ENCODE measurements at regions not wholly inside any gene's neighbourhood (a gene's known extent, or its start where the extent isn't known, plus 50 kb on each side); places are given as distances from the start of the nearest gene placed in this dataset.
"Not testable (repeated sequence)": the region's sequence is repeated elsewhere in the genome, so short reads cannot be mapped to it uniquely, and the experiment has no call there.

- DNase-seq = peak; percentile 28
- WGBS = 41% methylated on average over 8 of the region's 10 CpGs
- H2BK5ac ChIP-seq (ENCODE audit: low read depth, low read length, poor library complexity, severe bottlenecking) = no peak overlapping the region
Measured at GRCh38 chr15:81888748-81889484, 156.9 kb downstream of the MEX3B start.

GRCh38 chr15:81887912-81888311 is 157.9 kb downstream of the MEX3B start:
- no peak overlapping the region for H3K27ac ChIP-seq (ENCODE audit: low read length, poor library complexity, severe bottlenecking)
- 100% methylated on average over 1 of the region's 2 CpGs for WGBS

More at GRCh38 chr15:81888748-81889484, 156.9 kb downstream of the MEX3B start:
- Histone ChIP-seq H3K14ac (ENCODE audit: low read length in 2 of 2) (no peak overlapping the region), H3K23ac (ENCODE audit: low read length in 2 of 2) (no peak overlapping the region), H3K4me1 (ENCODE audit: control insufficient read depth, insufficient read depth, low read depth, low read length) (peaks cover 1% of the 10 kb centered on the region), H3K9me3 (ENCODE audit: control insufficient read depth, low read length) (no peaks in the 10 kb centered on the region), H3K79me1 (replicated peaks; ENCODE audit: low read length, poor library complexity, severe bottlenecking) (no peaks in the 10 kb centered on the region), H2BK12ac (ENCODE audit: low read length in 2 of 2) (no peak overlapping the region), H4K8ac (ENCODE audit: low read length) (no peak overlapping the region), H3K27ac (ENCODE audit: low read length, poor library complexity, severe bottlenecking) (no peak overlapping the region), H3K9ac (ENCODE audit: low read length) (no peak overlapping the region), H3K36me3 (ENCODE audit: control insufficient read depth in 1 of 2, insufficient read depth in 2 of 2, low read depth in 1 of 2, low read length in 2 of 2) (no peaks in the 10 kb centered on the region), H2AFZ (ENCODE audit: low read depth, low read length) (no peak overlapping the region), H3K27me3 (ENCODE audit: control insufficient read depth in 1 of 2, insufficient read depth in 1 of 2, low read length in 2 of 2) (no peaks in the 10 kb centered on the region), H3K18ac (ENCODE audit: low read depth in 1 of 2, low read length in 2 of 2) (no peak overlapping the region), H3K4me2 (ENCODE audit: low read length, poor library complexity, severe bottlenecking) (no peak overlapping the region), H2AK5ac (ENCODE audit: low read length, severe bottlenecking) (no peak overlapping the region), H3K4me3 (ENCODE audit: insufficient read depth in 1 of 2, low read depth in 1 of 2, low read length in 2 of 2) (no peak overlapping the region), H3K4ac (ENCODE audit: low read depth in 1 of 2, low read length in 2 of 2) (no peak overlapping the region), H2BK15ac (ENCODE audit: low read depth, poor library complexity, severe bottlenecking) (no peak overlapping the region), H2BK120ac (ENCODE audit: low read depth, low read length) (no peak overlapping the region), H4K91ac (ENCODE audit: low read length) (no peak overlapping the region)

GRCh38 chr15:81887188-81887587 is 158.6 kb downstream of the MEX3B start:
- not testable (repeated sequence) for H2AFZ ChIP-seq (ENCODE audit: low read depth, low read length); H3K36me3 ChIP-seq (ENCODE audit: control insufficient read depth in 1 of 2, insufficient read depth in 2 of 2, low read depth in 1 of 2, low read length in 2 of 2); H3K9ac ChIP-seq (ENCODE audit: low read length); H3K79me1 ChIP-seq (replicated peaks; ENCODE audit: low read length, poor library complexity, severe bottlenecking); DNase-seq; H4K8ac ChIP-seq (ENCODE audit: low read length); H3K14ac ChIP-seq (ENCODE audit: low read length in 2 of 2); H3K27me3 ChIP-seq (ENCODE audit: control insufficient read depth in 1 of 2, insufficient read depth in 1 of 2, low read length in 2 of 2); H3K27ac ChIP-seq (ENCODE audit: low read length, poor library complexity, severe bottlenecking); H3K18ac ChIP-seq (ENCODE audit: low read depth in 1 of 2, low read length in 2 of 2); H3K4ac ChIP-seq (ENCODE audit: low read depth in 1 of 2, low read length in 2 of 2); H3K9me3 ChIP-seq (ENCODE audit: control insufficient read depth, low read length); H3K4me2 ChIP-seq (ENCODE audit: low read length, poor library complexity, severe bottlenecking); H2BK15ac ChIP-seq (ENCODE audit: low read depth, poor library complexity, severe bottlenecking); H3K23ac ChIP-seq (ENCODE audit: low read length in 2 of 2); H4K91ac ChIP-seq (ENCODE audit: low read length); H2AK5ac ChIP-seq (ENCODE audit: low read length, severe bottlenecking); H3K4me3 ChIP-seq (ENCODE audit: insufficient read depth in 1 of 2, low read depth in 1 of 2, low read length in 2 of 2); H2BK5ac ChIP-seq (ENCODE audit: low read depth, low read length, poor library complexity, severe bottlenecking); H2BK120ac ChIP-seq (ENCODE audit: low read depth, low read length); H2BK12ac ChIP-seq (ENCODE audit: low read length in 2 of 2); H3K4me1 ChIP-seq (ENCODE audit: control insufficient read depth, insufficient read depth, low read depth, low read length)

More at GRCh38 chr15:81887912-81888311, 157.9 kb downstream of the MEX3B start:
- H3K9ac ChIP-seq (ENCODE audit: low read length) = peak overlapping the region; percentile 38
- H3K4me3 ChIP-seq (ENCODE audit: insufficient read depth in 1 of 2, low read depth in 1 of 2, low read length in 2 of 2) = no peak overlapping the region
- no peak overlapping the region for H2AFZ ChIP-seq (ENCODE audit: low read depth, low read length)
- H2BK12ac ChIP-seq (ENCODE audit: low read length in 2 of 2) = no peak overlapping the region
- no peak overlapping the region for H3K18ac ChIP-seq (ENCODE audit: low read depth in 1 of 2, low read length in 2 of 2)
- no peak overlapping the region for H2BK120ac ChIP-seq (ENCODE audit: low read depth, low read length)
- no peak overlapping the region for H2AK5ac ChIP-seq (ENCODE audit: low read length, severe bottlenecking)
- no peak overlapping the region for H2BK5ac ChIP-seq (ENCODE audit: low read depth, low read length, poor library complexity, severe bottlenecking)
- no peaks in the 10 kb centered on the region for H3K79me1 ChIP-seq (replicated peaks; ENCODE audit: low read length, poor library complexity, severe bottlenecking)
- DNase-seq = peak; percentile 21
- H3K4me1 ChIP-seq (ENCODE audit: control insufficient read depth, insufficient read depth, low read depth, low read length) = peaks cover 1% of the 10 kb centered on the region
- no peak overlapping the region for H3K14ac ChIP-seq (ENCODE audit: low read length in 2 of 2)
- H3K4me2 ChIP-seq (ENCODE audit: low read length, poor library complexity, severe bottlenecking) = no peak overlapping the region
- H3K36me3 ChIP-seq (ENCODE audit: control insufficient read depth in 1 of 2, insufficient read depth in 2 of 2, low read depth in 1 of 2, low read length in 2 of 2) = no peaks in the 10 kb centered on the region
- no peak overlapping the region for H4K91ac ChIP-seq (ENCODE audit: low read length)
- H3K27me3 ChIP-seq (ENCODE audit: control insufficient read depth in 1 of 2, insufficient read depth in 1 of 2, low read length in 2 of 2) = no peaks in the 10 kb centered on the region
- H2BK15ac ChIP-seq (ENCODE audit: low read depth, poor library complexity, severe bottlenecking) = no peak overlapping the region
- H3K4ac ChIP-seq (ENCODE audit: low read depth in 1 of 2, low read length in 2 of 2) = no peak overlapping the region
- H3K23ac ChIP-seq (ENCODE audit: low read length in 2 of 2) = no peak overlapping the region
- H3K9me3 ChIP-seq (ENCODE audit: control insufficient read depth, low read length) = no peaks in the 10 kb centered on the region
- no peak overlapping the region for H4K8ac ChIP-seq (ENCODE audit: low read length)

- 88% methylated on average over 6 of the region's 6 CpGs for WGBS
- Histone ChIP-seq H2BK12ac (ENCODE audit: low read length in 2 of 2) (no peak overlapping the region), H3K79me1 (replicated peaks; ENCODE audit: low read length, poor library complexity, severe bottlenecking) (no peaks in the 10 kb centered on the region)
Measured at GRCh38 chr15:81886591-81886990, 159.2 kb downstream of the MEX3B start.

More at GRCh38 chr15:81886591-81886990, 159.2 kb downstream of the MEX3B start:
- Histone ChIP-seq H3K4me1 (ENCODE audit: control insufficient read depth, insufficient read depth, low read depth, low read length) (peaks cover 1% of the 10 kb centered on the region), H4K8ac (ENCODE audit: low read length) (no peak overlapping the region), H2BK120ac (ENCODE audit: low read depth, low read length) (no peak overlapping the region), H3K27ac (ENCODE audit: low read length, poor library complexity, severe bottlenecking) (no peak overlapping the region), H3K4ac (ENCODE audit: low read depth in 1 of 2, low read length in 2 of 2) (no peak overlapping the region), H3K23ac (ENCODE audit: low read length in 2 of 2) (no peak overlapping the region), H3K14ac (ENCODE audit: low read length in 2 of 2) (no peak overlapping the region), H3K4me3 (ENCODE audit: insufficient read depth in 1 of 2, low read depth in 1 of 2, low read length in 2 of 2) (no peak overlapping the region), H2BK15ac (ENCODE audit: low read depth, poor library complexity, severe bottlenecking) (no peak overlapping the region), H3K27me3 (ENCODE audit: control insufficient read depth in 1 of 2, insufficient read depth in 1 of 2, low read length in 2 of 2) (no peaks in the 10 kb centered on the region), H2AFZ (ENCODE audit: low read depth, low read length) (no peak overlapping the region), H3K4me2 (ENCODE audit: low read length, poor library complexity, severe bottlenecking) (no peak overlapping the region), H3K9ac (ENCODE audit: low read length) (no peak overlapping the region), H3K18ac (ENCODE audit: low read depth in 1 of 2, low read length in 2 of 2) (no peak overlapping the region), H3K9me3 (ENCODE audit: control insufficient read depth, low read length) (no peaks in the 10 kb centered on the region), H4K91ac (ENCODE audit: low read length) (no peak overlapping the region), H2AK5ac (ENCODE audit: low read length, severe bottlenecking) (no peak overlapping the region), H3K36me3 (ENCODE audit: control insufficient read depth in 1 of 2, insufficient read depth in 2 of 2, low read depth in 1 of 2, low read length in 2 of 2) (no peaks in the 10 kb centered on the region), H2BK5ac (ENCODE audit: low read depth, low read length, poor library complexity, severe bottlenecking) (no peak overlapping the region)
- no peak for DNase-seq
